ENCODE measurements at regions not wholly inside any gene's neighbourhood (a gene's known extent, or its start where the extent isn't known, plus 50 kb on each side); places are given as distances from the start of the nearest gene placed in this dataset.

DNA sequence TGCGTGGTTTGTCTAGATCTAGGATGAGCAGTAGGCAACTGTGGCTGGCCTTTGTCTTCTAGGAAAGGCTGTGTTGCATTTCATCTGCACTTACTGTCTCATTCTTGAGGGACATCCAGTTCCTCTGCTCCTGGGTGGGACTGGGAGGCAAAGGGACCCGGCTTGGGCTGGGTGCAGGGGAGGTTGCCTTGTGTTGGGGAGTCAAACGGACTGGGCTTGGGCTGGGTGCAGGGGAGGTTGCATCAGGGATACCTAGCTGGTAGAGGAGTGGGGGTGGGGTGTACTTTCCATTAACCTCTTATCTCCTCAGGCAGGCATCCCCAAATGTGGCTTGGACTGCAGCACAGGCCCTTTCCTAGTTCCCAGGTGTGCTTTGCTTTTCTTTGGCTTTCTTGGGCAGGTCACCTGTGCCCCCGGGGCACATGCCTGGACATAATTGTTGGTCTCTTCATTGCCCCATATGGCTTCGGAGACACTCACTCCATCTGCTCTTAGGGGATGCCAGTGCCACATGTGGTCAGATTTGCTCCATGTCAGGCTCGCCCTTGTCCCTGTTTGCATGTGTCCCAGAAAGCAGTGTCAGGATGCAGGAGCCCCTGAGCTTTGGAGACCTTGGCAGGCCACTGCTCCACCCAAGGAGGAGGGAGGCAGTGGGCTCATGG lies 1682.9 kb downstream of the TP53TG3F start:
- TF ChIP-seq POLR2A (IDR thresholded peaks at IDR 0.05; ENCODE audit: borderline replicate concordance, extremely low read depth, insufficient read depth, insufficient read length) (no peak), CTCF (IDR thresholded peaks at IDR 0.05 in 2 of 3, conservative IDR thresholded peaks at IDR 0.05 in 1 of 3; ENCODE audit: borderline replicate concordance in 1 of 3, insufficient read depth in 1 of 3, low read depth in 2 of 3, low read length in 2 of 3) (no peak)

Measured in HCT116 (cell line).